Dermis blood vessel endothelial cell (primary cell): ENCODE measurements at regions not wholly inside any gene's neighbourhood (a gene's known extent, or its start where the extent isn't known, plus 50 kb on each side); places are given as distances from the start of the nearest gene placed in this dataset.

Experiments
- DNase-seq: peaks from one replicate; pipeline ENCODE4 v3.0.0; 2010

GRCh38 chr15:37793851-37794250, 140.6 kb upstream of the TMCO5A start:
- no peak for DNase-seq

- no peak for DNase-seq
Observed at GRCh38 chr15:37794947-37795346, 139.5 kb upstream of the TMCO5A start.

GRCh38 chr15:37801529-37801928, 132.9 kb upstream of the TMCO5A start:
- no peak for DNase-seq

GRCh38 chr15:37806808-37807207, 127.6 kb upstream of the TMCO5A start:
- DNase-seq: no peak

- no peak for DNase-seq
Observed at GRCh38 chr15:37810381-37810780, 124.1 kb upstream of the TMCO5A start.

GRCh38 chr15:37813306-37813705, 121.1 kb upstream of the TMCO5A start:
- no peak for DNase-seq

- DNase-seq: no peak
Observed at GRCh38 chr15:37814847-37815515, 119.5 kb upstream of the TMCO5A start.

- no peak for DNase-seq
Observed at GRCh38 chr15:37818152-37818677, 116.2 kb upstream of the TMCO5A start.

- no peak for DNase-seq
Observed at GRCh38 chr15:37819191-37819590, 115.2 kb upstream of the TMCO5A start.

GRCh38 chr15:37820380-37821128, 113.9 kb upstream of the TMCO5A start:
- DNase-seq: no peak

- DNase-seq: no peak
Observed at GRCh38 chr15:37823601-37824275, 110.7 kb upstream of the TMCO5A start.

GRCh38 chr15:37824717-37825382, 109.6 kb upstream of the TMCO5A start:
- DNase-seq: peak; percentile 1

- DNase-seq: no peak
Observed at GRCh38 chr15:37837276-37837675, 97.2 kb upstream of the TMCO5A start.

GRCh38 chr15:37847776-37848175, 86.7 kb upstream of the TMCO5A start:
- DNase-seq: no peak

- DNase-seq: no peak
Observed at GRCh38 chr15:37856109-37856508, 78.3 kb upstream of the TMCO5A start.

GRCh38 chr15:37860896-37861295, 73.5 kb upstream of the TMCO5A start:
- no peak for DNase-seq

GRCh38 chr15:37865687-37866086, 68.8 kb upstream of the TMCO5A start:
- DNase-seq: no peak

GRCh38 chr15:37870711-37871110, 63.7 kb upstream of the TMCO5A start:
- no peak for DNase-seq

GRCh38 chr15:37872661-37873060, 61.8 kb upstream of the TMCO5A start:
- no peak for DNase-seq

- DNase-seq: no peak
Observed at GRCh38 chr15:37873336-37873735, 61.1 kb upstream of the TMCO5A start.

- DNase-seq: no peak
Observed at GRCh38 chr15:37876900-37877299, 57.5 kb upstream of the TMCO5A start.

- DNase-seq: peak; percentile 2
Observed at GRCh38 chr15:37877851-37878741, 56.3 kb upstream of the TMCO5A start.
